LNCaP clone FGC (cell line): ENCODE measurements at regions not wholly inside any gene's neighbourhood (a gene's known extent, or its start where the extent isn't known, plus 50 kb on each side); places are given as distances from the start of the nearest gene placed in this dataset.

Experiments
- DNase-seq: peaks from one replicate; pipeline ENCODE4 v3.0.0-alpha.2; 2011; ENCODE audit warnings: low read depth
- H3K4me3 ChIP-seq: 2 replicates; pipeline ENCODE4 v1.5.1; 2011; ENCODE audit warnings: mild to moderate bottlenecking, low read depth, low read length, control low read depth
- CTCF ChIP-seq: IDR thresholded peaks from 2 replicates; pipeline ENCODE4 v1.5.1; 2012; ENCODE audit warnings: mild to moderate bottlenecking; ENCODE audit not compliant: control insufficient read depth, insufficient read depth; ENCODE audit errors: extremely low read depth

DNA sequence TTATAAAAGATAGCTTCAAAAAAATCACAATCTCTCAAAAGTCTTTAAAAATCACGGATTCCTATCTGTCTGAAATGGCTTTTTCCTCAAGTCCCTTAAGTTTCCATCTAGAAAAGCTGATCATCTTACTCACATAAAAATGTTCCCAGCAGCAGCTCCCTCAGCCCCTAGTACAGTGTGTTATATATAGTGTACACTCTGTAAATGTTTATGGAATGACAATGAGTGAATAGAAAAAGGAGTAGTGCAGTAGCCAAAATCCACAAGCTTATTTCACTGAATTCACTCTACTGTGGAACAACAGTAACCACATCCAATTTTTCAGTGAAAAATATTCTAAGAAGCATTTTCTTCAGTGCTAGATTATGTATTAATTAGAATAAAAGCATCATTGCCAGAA is 609.4 kb downstream of the DTWD2 start:
- peak; percentile 40 for DNase-seq
- H3K4me3 ChIP-seq, result no peak overlapping the region
- no peak for TF ChIP-seq CTCF

DNA sequence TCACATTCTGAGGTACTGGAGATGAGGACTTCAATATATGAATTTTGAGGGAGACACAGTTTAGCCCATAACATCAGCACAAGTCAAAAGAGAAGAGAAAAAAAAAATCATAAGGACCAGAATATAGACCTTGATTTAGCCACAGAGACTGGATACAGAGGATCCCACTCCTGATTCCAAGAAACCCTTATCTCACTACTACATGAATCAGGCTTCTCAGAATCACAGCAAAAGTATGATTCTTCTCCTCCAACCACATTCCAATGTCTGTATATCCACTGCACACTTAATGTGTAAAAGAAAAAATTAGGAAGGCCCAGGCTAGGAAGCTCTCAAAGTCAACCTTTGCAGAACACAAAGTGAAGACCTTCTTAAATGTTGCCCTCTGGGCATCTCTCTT is 610.9 kb downstream of the DTWD2 start:
- H3K4me3 ChIP-seq, result no peak overlapping the region
- DNase-seq, result no peak
- TF ChIP-seq CTCF, result no peak

- no peak for TF ChIP-seq CTCF
- no peak for DNase-seq
- no peak overlapping the region for H3K4me3 ChIP-seq
Observed at GRCh38 chr5:118371973-118372831, 616.1 kb downstream of the DTWD2 start.

GRCh38 chr5:118366429-118366828 is 621.9 kb downstream of the DTWD2 start:
- H3K4me3 ChIP-seq, result no peak overlapping the region
- TF ChIP-seq CTCF, result no peak
- DNase-seq, result no peak

DNA sequence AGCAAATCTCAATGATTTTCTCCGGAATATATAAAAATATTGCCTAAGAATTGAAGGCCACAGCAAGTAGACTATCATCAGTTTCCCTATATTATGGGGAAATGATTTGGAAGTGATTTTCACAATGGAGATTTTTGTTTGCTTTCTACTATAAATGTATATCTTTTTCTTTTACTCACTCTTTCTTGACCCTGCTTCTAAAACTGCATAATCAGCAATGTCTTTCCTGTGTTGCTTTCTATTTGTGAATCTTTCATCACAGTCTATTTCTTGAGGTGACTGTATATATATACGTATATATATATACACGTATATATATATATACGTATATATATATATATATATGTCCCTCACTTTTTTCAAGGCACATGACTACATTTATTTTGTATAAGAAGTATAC is 622.6 kb downstream of the DTWD2 start:
- no peak for DNase-seq
- no peak for TF ChIP-seq CTCF
- H3K4me3 ChIP-seq, result no peak overlapping the region

- TF ChIP-seq CTCF, result no peak
- no peak for DNase-seq
Observed at GRCh38 chr5:118354797-118355196, 633.5 kb downstream of the DTWD2 start.

GRCh38 chr5:118353970-118354369 is 634.4 kb downstream of the DTWD2 start:
- no peak for TF ChIP-seq CTCF
- no peak overlapping the region for H3K4me3 ChIP-seq
- DNase-seq, result no peak

More at GRCh38 chr5:118354797-118355196, 633.5 kb downstream of the DTWD2 start:
- H3K4me3 ChIP-seq, result no peak overlapping the region
